K562 (cell line): ENCODE measurements at regions not wholly inside any gene's neighbourhood (a gene's known extent, or its start where the extent isn't known, plus 50 kb on each side); places are given as distances from the start of the nearest gene placed in this dataset.

Experiments
- ATAC-seq: fragments of 200-7000 bp; cut with Tn5 transposase; 3 replicates; pipeline ENCODE4 v1.9.1; 2020; ENCODE audit warnings: moderate library complexity
- BruUV-seq: library from RNA; stranded (reverse); fragments of 400-500 nt; replicated peaks from 2 replicates; lab custom pipeline; 2021; lab: Mats Ljungman, UMichigan
- CTCF ChIA-PET: fragments of 300-600 bp; formaldehyde crosslinking; extraction: SDS; loops from one replicate; lab custom pipeline; 2021; ENCODE audit warnings: low intra/inter-chr PET ratio; lab: Yijun Ruan, JAX
- POLR2A ChIA-PET: fragments of 300-600, 350-650 bp; sonication (Branson Sonifier 250); formaldehyde crosslinking; extraction: SDS; loops from one replicate; lab custom pipeline; 2021; ENCODE audit warnings: antibody characterized with exemption, inconsistent platforms; lab: Yijun Ruan, JAX
- DNase-seq, 4 experiments: peaks; one replicate each; pipeline versions ENCODE4 v3.0.0 to v3.0.0-alpha.2; 2011 to 2018; ENCODE audit warnings: low spot score in 3 of 4, mixed read lengths in 3 of 4; ENCODE audit errors: extremely low read depth in 1 of 4
- FAIRE-seq: peaks from 2 replicates; lab custom pipeline; 2011; peaks lifted over from hg19 to GRCh38; lab: Jason Lieb, UNC
- H2AFZ ChIP-seq: 2 replicates; pipeline ENCODE4 v1.6.0; 2011; ENCODE audit warnings: low read depth, low read length, control low read depth, inconsistent platforms
- H3K27ac ChIP-seq: fragments of 200-600 bp; 3 replicates; pipeline ENCODE4 v1.8.0; 2011; ENCODE audit warnings: low read depth, mild to moderate bottlenecking, control low read depth, inconsistent platforms, low read length, moderate library complexity, mixed read lengths; ENCODE audit errors: extremely low read depth
- H3K27me3 ChIP-seq, 2 experiments: fragments of 300-600 bp in 1 of 2; 2 replicates in 1 of 2; 3 replicates in 1 of 2; pipeline versions ENCODE4 v1.6.0 to v1.8.0; 2011; ENCODE audit warnings: inconsistent platforms in 2 of 2, low read length in 2 of 2, mild to moderate bottlenecking in 1 of 2, mixed read lengths in 1 of 2, moderate library complexity in 1 of 2; ENCODE audit not compliant: control insufficient read depth in 2 of 2, insufficient read depth in 2 of 2
- H3K36me3 ChIP-seq: fragments of 300-600 bp; 3 replicates; pipeline ENCODE4 v1.8.0; 2011; ENCODE audit warnings: mild to moderate bottlenecking, low read length, inconsistent platforms; ENCODE audit not compliant: control insufficient read depth, insufficient read depth
- H3K4me1 ChIP-seq, 2 experiments: fragments of 200-600 bp in 1 of 2; replicated peaks in 1 of 2; 2 replicates in 1 of 2; 3 replicates in 1 of 2; pipeline versions ENCODE4 v1.5.1 to v1.8.0; 2011; ENCODE audit warnings: inconsistent platforms in 2 of 2, low read length in 2 of 2, mild to moderate bottlenecking in 1 of 2, mixed read lengths in 1 of 2, moderate library complexity in 1 of 2; ENCODE audit not compliant: control insufficient read depth in 2 of 2, insufficient read depth in 2 of 2
- H3K4me2 ChIP-seq: 2 replicates; pipeline ENCODE4 v1.6.1; 2011; ENCODE audit warnings: low read length, control low read depth, inconsistent platforms, mixed read lengths; ENCODE audit not compliant: insufficient read depth
- H3K4me3 ChIP-seq: fragments of 200-600 bp; sonication (generic), shearing (Covaris generic); 2 replicates; pipeline ENCODE4 v1.5.1; 2016; ENCODE audit warnings: control low read depth, inconsistent platforms
- H3K79me2 ChIP-seq: fragments of 200-600 bp; 3 replicates; pipeline ENCODE4 v1.8.0; 2011; ENCODE audit warnings: low read length, inconsistent platforms; ENCODE audit not compliant: control insufficient read depth, insufficient read depth
- H3K9ac ChIP-seq, 2 experiments: 2 replicates each; pipeline versions ENCODE4 v1.6.0 to v1.6.1; 2011; ENCODE audit warnings: low read depth in 2 of 2, low read length in 2 of 2, control low read depth in 1 of 2, inconsistent platforms in 1 of 2, mild to moderate bottlenecking in 1 of 2, mixed read lengths in 1 of 2; ENCODE audit not compliant: insufficient read depth in 1 of 2
- H3K9me1 ChIP-seq: one replicate; pipeline ENCODE4 v1.6.0; 2011; ENCODE audit warnings: inconsistent platforms, mild to moderate bottlenecking, low read length, moderate library complexity; ENCODE audit not compliant: control insufficient read depth, insufficient read depth
- H3K9me3 ChIP-seq: replicated peaks from 2 replicates; pipeline ENCODE4 v1.5.1; 2011; ENCODE audit warnings: low read depth, low read length, inconsistent platforms; ENCODE audit not compliant: control insufficient read depth, insufficient read depth
- H4K20me1 ChIP-seq: replicated peaks from 2 replicates; pipeline ENCODE4 v1.6.1; 2011; ENCODE audit warnings: low read length, inconsistent platforms, mixed read lengths; ENCODE audit not compliant: control insufficient read depth, insufficient read depth
- CHD4 ChIP-seq: fragments of 200-600 bp; sonication (generic); IDR thresholded peaks from 3 replicates; pipeline ENCODE4 v1.6.1; 2012; ENCODE audit warnings: low read depth, mild to moderate bottlenecking, mixed read lengths, low read length, inconsistent platforms; ENCODE audit not compliant: insufficient read depth, insufficient replicate concordance, poor library complexity, severe bottlenecking
- ESRRA ChIP-seq: fragments of 450-650 bp; IDR thresholded peaks from 2 replicates; pipeline ENCODE4 v1.6.1; 2014; ENCODE audit warnings: low read depth, mild to moderate bottlenecking, moderate library complexity, borderline replicate concordance
- FOXM1 ChIP-seq, 2 experiments: fragments of 450-650 bp in 1 of 2; sonication (generic) in 1 of 2; formaldehyde crosslinking in 1 of 2; IDR thresholded peaks; 2 replicates each; pipeline versions ENCODE4 v1.6.1 to v1.9.0; 2017 to 2022; ENCODE audit warnings: low read depth in 2 of 2, mild to moderate bottlenecking in 2 of 2, missing genetic modification reagents in 1 of 2, moderate library complexity in 1 of 2
- FOXP4 ChIP-seq: sonication (generic); formaldehyde crosslinking; IDR thresholded peaks from 2 replicates; pipeline ENCODE4 v1.8.0; 2022; ENCODE audit warnings: mild to moderate bottlenecking, missing genetic modification reagents, borderline replicate concordance
- HIVEP1 ChIP-seq: fragments of 250-450 bp; sonication (Bioruptor Pico); IDR thresholded peaks from 2 replicates; pipeline ENCODE4 v1.4.0; 2020; ENCODE audit warnings: mild to moderate bottlenecking
- NCOR1 ChIP-seq: fragments of 450-650 bp; IDR thresholded peaks from 2 replicates; pipeline ENCODE4 v1.6.1; 2016; ENCODE audit warnings: mild to moderate bottlenecking, moderate library complexity
- PCBP1 ChIP-seq: fragments of 200-400 bp; formaldehyde crosslinking; IDR thresholded peaks from 2 replicates; pipeline ENCODE4 v1.6.1; 2018; ENCODE audit warnings: mild to moderate bottlenecking, low read depth, low read length; ENCODE audit not compliant: poor library complexity, severe bottlenecking
- ZNF583 ChIP-seq: fragments of 250-450 bp; sonication (Bioruptor Pico); IDR thresholded peaks from 2 replicates; pipeline ENCODE4 v1.4.0; 2020
- ZNF584 ChIP-seq: fragments of 200-800 bp; sonication (Bioruptor generic); IDR thresholded peaks from 2 replicates; pipeline ENCODE4 v1.6.1; 2016; ENCODE audit warnings: low read depth, mild to moderate bottlenecking, missing genetic modification characterization, missing compliant biosample characterization
- WGBS: fragments of 100-300 bp; shearing (Covaris generic); methylation state at CpG from one replicate; pipeline ENCODE4 v1.1.6; 2016; ENCODE audit warnings: low coverage, mixed read lengths; ENCODE audit not compliant: insufficient coverage; ENCODE audit errors: missing lambda C conversion rate; 5-methylcytosine and 5-hydroxymethylcytosine counted together
- in situ Hi-C: fragments of 300-500 bp; cut with MboI; formaldehyde crosslinking; loops from 4 replicates; pipeline ENCODE4 v1.15.0; 2018; ENCODE audit warnings: inconsistent platforms, mixed read lengths
- intact Hi-C: fragments of 100-400 bp; cut with micrococcal nuclease; formaldehyde crosslinking; loops from 2 replicates; pipeline ENCODE4 v1.14.2; 2022
- TF ChIP-seq, protein P1 (sequence below), 2 experiments: fragments of 450-650 bp in 1 of 2; sonication (generic) in 1 of 2; formaldehyde crosslinking in 1 of 2; IDR thresholded peaks; 2 replicates each; pipeline versions ENCODE4 v1.7.1 to v1.9.0; 2016 to 2022; ENCODE audit warnings: inconsistent platforms in 1 of 2, mild to moderate bottlenecking in 1 of 2, missing genetic modification reagents in 1 of 2

DNA sequence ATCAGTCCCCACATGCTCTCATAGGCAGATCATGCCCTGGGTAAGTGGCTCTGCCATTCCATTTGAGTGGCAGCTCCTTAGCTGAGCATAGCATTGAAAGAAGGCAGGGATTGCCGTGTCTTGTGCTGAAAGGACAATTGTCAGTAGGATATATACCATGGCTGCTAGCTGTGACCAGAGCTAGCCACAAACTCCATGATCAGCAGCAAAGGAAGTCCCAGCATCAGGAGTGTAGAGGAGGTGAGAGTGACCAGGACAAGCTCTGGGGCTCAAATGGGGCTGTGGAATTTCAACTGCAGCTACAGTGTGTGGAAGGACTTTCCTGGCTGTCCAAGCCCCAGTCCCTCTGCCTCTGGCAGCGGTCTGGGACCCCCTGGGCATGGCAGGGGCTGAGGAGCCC is 54.4 kb upstream of the LGALSL start:
- no peaks in the 10 kb centered on the region for H3K9me1 ChIP-seq
- H3K27me3 ChIP-seq, result peaks cover 0 to 31% of the 10 kb centered on the region in 2 experiments; a peak in 2 of 5 replicates
- no peak overlapping the region for H3K4me3 ChIP-seq
- no peak overlapping the region for H2AFZ ChIP-seq
- ChIA-PET CTCF (no interaction called here), POLR2A (no interaction called here)
- BruUV-seq, result no TSS peak
- no peaks in the 10 kb centered on the region for H4K20me1 ChIP-seq
- TF ChIP-seq FOXM1 (IDR thresholded peaks at IDR 0.05; ENCODE audit: low read depth) (no peak), FOXM1 (CRISPR knock-in tag; IDR thresholded peaks at IDR 0.05; ENCODE audit: low read depth) (no peak), ZNF584 (CRISPR knock-in tag) (no peak), HIVEP1 (CRISPR knock-in tag) (no peak), NCOR1 (no peak), ESRRA (no peak), CHD4 (no peak), ZNF583 (no peak), PCBP1 (no peak), FOXP4 (CRISPR knock-in tag) (no peak)
- TF ChIP-seq, protein P1, sequence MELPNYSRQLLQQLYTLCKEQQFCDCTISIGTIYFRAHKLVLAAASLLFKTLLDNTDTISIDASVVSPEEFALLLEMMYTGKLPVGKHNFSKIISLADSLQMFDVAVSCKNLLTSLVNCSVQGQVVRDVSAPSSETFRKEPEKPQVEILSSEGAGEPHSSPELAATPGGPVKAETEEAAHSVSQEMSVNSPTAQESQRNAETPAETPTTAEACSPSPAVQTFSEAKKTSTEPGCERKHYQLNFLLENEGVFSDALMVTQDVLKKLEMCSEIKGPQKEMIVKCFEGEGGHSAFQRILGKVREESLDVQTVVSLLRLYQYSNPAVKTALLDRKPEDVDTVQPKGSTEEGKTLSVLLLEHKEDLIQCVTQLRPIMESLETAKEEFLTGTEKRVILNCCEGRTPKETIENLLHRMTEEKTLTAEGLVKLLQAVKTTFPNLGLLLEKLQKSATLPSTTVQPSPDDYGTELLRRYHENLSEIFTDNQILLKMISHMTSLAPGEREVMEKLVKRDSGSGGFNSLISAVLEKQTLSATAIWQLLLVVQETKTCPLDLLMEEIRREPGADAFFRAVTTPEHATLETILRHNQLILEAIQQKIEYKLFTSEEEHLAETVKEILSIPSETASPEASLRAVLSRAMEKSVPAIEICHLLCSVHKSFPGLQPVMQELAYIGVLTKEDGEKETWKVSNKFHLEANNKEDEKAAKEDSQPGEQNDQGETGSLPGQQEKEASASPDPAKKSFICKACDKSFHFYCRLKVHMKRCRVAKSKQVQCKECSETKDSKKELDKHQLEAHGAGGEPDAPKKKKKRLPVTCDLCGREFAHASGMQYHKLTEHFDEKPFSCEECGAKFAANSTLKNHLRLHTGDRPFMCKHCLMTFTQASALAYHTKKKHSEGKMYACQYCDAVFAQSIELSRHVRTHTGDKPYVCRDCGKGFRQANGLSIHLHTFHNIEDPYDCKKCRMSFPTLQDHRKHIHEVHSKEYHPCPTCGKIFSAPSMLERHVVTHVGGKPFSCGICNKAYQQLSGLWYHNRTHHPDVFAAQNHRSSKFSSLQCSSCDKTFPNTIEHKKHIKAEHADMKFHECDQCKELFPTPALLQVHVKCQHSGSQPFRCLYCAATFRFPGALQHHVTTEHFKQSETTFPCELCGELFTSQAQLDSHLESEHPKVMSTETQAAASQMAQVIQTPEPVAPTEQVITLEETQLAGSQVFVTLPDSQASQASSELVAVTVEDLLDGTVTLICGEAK (IDR thresholded peaks at IDR 0.05), result no peak
- TF ChIP-seq, protein P1 (CRISPR knock-in tag; IDR thresholded peaks at IDR 0.05), result no peak
- in situ Hi-C loops, result no loop called here
- FAIRE-seq (no peak), DNase-seq (no peak), ATAC-seq (no peak)
- H3K9ac ChIP-seq, result no peak overlapping the region
- WGBS, result 10% methylated on average over 2 of the region's 2 CpGs
- peaks cover 0 to 16% of the 10 kb centered on the region in 2 experiments; a peak in 4 of 5 replicates for H3K4me1 ChIP-seq
- intact Hi-C loops, result no loop called here
- H3K79me2 ChIP-seq, result no peaks in the 10 kb centered on the region
- no peaks in the 10 kb centered on the region for H3K9me3 ChIP-seq
- H3K36me3 ChIP-seq, result no peaks in the 10 kb centered on the region
- H3K4me2 ChIP-seq, result no peak overlapping the region
- H3K27ac ChIP-seq, result no peak overlapping the region
